ENCODE measurements at regions not wholly inside any gene's neighbourhood (a gene's known extent, or its start where the extent isn't known, plus 50 kb on each side); places are given as distances from the start of the nearest gene placed in this dataset.
A peak's percentile ranks its signal among the peaks of the same experiment; 100 is the strongest.

GRCh38 chr7:119392-120163 is 72.8 kb upstream of the FAM20C start:
- DNase-seq (ENCODE audit: low spot score) (no peak), ATAC-seq (peak; percentile 11)
- Mint-ChIP-seq H3K27me3 (ENCODE audit: insufficient read depth, low read depth, poor library complexity) (peaks cover 23% of the 10 kb centered on the region), H3K36me3 (ENCODE audit: low read depth) (no peaks in the 10 kb centered on the region; the same call in 1 of the 3 replicates), H3K9me3 (no peaks in the 10 kb centered on the region; the same call in 2 of the 3 replicates), H3K4me3 (no peak overlapping the region), H3K4me1 (peaks cover 46% of the 10 kb centered on the region), H3K27ac (no peak overlapping the region)
- no peak overlapping the region for H3K27ac ChIP-seq (ENCODE audit: low read depth)
- H3K4me3 ChIP-seq, result no peak overlapping the region
- H3K4me2 ChIP-seq, result peak overlapping the region; percentile 48; the same call in 1 of the 2 replicates
- H2AFZ ChIP-seq, result peak overlapping the region; percentile 80
- H4K20me1 ChIP-seq (replicated peaks; ENCODE audit: insufficient read depth), result no peaks in the 10 kb centered on the region
- no peaks in the 10 kb centered on the region for H3K36me3 ChIP-seq (ENCODE audit: insufficient read depth)
- no peaks in the 10 kb centered on the region for H3K79me2 ChIP-seq (replicated peaks; ENCODE audit: insufficient read depth)
- H3K4me1 ChIP-seq (ENCODE audit: insufficient read depth), result peaks cover 38% of the 10 kb centered on the region
- no peaks in the 10 kb centered on the region for H3K9me2 ChIP-seq (ENCODE audit: insufficient read depth)
- H3K27me3 ChIP-seq (ENCODE audit: insufficient read depth), result no peaks in the 10 kb centered on the region; the same call in 1 of the 2 replicates
- no peak for TF ChIP-seq ZNF462 (CRISPR knock-in tag; IDR thresholded peaks at IDR 0.05)
- TF ChIP-seq EZH2phosphoT487 (IDR thresholded peaks at IDR 0.05; ENCODE audit: unreplicated experiment), result no peak
- no peak for TF ChIP-seq ZNF114 (CRISPR knock-in tag; IDR thresholded peaks at IDR 0.05)
- no peak for TF ChIP-seq ETS1 (IDR thresholded peaks at IDR 0.05)
- TF ChIP-seq CTCF (conservative IDR thresholded peaks at IDR 0.05; ENCODE audit: low read depth in 2 of 2), result no peak
- TF ChIP-seq STAT1 (IDR thresholded peaks at IDR 0.05; ENCODE audit: unreplicated experiment), result no peak
- TF ChIP-seq POLR2AphosphoS5 (IDR thresholded peaks at IDR 0.05; ENCODE audit: low read depth), result no peak
- TF ChIP-seq NANOG (IDR thresholded peaks at IDR 0.05; ENCODE audit: borderline replicate concordance), result no peak
- TF ChIP-seq REST (IDR thresholded peaks at IDR 0.05; ENCODE audit: unreplicated experiment), result no peak
- TF ChIP-seq JUNB (IDR thresholded peaks at IDR 0.05; ENCODE audit: unreplicated experiment), result no peak
- TF ChIP-seq ZNF331 (CRISPR knock-in tag; IDR thresholded peaks at IDR 0.05; ENCODE audit: low read depth), result no peak
- no peak for TF ChIP-seq CREB1 (CRISPR knock-in tag; IDR thresholded peaks at IDR 0.05; ENCODE audit: low read depth)
- no peak for TF ChIP-seq EZH2 (IDR thresholded peaks at IDR 0.05; ENCODE audit: low read depth, unreplicated experiment)
- peaks cover 13% of the 10 kb centered on the region; the same call in 1 of the 2 replicates for H3F3A ChIP-seq (replicated peaks; ENCODE audit: low read depth)

Data from GM23338 (cell line).